ENCODE measurements at regions not wholly inside any gene's neighbourhood (a gene's known extent, or its start where the extent isn't known, plus 50 kb on each side); places are given as distances from the start of the nearest gene placed in this dataset.

DNA sequence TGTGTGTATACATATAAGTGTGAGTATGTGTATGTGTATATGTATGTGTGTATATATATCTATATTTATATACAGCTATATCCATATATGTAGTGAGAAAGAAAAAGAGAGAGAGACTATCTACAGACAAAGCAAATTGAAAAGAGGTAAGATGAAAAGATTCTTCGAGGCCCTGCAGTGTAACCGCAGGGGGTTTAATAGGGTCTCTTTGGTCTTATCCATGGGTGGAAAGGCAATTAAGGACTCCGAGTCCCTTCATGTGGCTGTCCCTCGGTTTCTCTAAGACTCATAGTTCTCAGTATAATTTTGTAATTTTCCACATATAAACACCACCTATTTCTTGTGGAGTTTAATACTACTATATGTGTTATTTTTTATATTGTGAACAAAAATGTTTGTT, 50.6 kb upstream of the JAZF1 start:
- DNase-seq = no peak

DNA sequence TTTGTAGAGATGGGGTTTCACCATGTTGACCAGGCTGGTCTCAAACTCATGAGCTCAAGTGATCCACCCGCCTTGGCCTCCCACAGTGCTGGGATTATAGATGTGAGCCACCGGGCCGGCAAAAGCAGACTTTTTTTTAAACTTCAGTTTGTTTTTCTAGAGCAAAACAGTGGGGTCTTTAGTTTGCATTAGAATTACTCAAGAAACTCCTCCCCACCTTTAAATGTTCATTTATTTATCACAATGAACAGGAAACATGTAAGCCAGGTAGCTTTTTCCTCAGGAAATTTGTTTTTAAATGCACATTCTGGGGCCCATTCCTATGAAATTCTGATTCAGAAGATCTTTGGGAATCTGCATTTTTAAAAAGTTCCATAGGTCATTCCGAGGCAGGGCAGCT, 56.0 kb upstream of the JAZF1 start:
- no peak for DNase-seq

DNA sequence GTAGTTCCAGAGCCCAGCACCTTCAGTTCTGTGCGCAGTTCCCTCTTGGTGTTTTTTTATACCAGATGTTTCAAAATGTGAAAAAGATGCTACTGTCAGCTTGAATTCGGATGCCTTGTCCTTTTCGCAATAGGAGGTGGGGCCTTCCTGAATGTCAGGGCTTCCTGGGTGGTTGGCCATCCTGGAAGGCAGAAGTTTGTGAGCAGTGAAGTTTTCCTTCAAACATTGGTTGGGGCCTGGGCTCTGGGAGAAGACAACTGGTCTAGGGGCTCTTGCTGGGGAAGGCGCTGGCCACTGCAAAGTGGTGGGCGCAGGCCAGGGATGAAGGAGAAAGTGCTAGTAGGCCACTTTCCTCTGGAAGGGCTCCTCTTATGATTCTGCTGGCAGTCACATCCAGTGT, 56.8 kb upstream of the JAZF1 start:
- DNase-seq = no peak

DNA sequence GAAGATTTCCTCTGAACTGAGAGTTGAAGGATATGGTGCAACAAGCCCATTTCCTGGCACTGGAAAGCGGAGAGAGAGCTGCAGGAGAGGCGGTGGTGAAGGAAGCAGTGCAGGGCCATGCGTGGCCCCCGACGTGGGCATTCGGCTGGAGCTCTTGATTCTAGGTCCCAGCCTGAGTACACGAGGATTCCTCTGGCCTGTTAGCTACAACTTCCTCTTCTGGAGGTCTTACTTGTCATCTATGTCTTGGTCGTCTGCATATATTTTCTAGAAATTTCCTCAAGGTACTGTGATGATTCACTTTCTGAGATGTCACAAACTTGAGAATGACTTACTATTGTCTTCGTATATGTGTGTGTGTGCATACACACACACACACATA, 59.2 kb upstream of the JAZF1 start:
- no peak for DNase-seq

- no peak for DNase-seq
Measured at GRCh38 chr7:28240481-28240880, 59.9 kb upstream of the JAZF1 start.

DNA sequence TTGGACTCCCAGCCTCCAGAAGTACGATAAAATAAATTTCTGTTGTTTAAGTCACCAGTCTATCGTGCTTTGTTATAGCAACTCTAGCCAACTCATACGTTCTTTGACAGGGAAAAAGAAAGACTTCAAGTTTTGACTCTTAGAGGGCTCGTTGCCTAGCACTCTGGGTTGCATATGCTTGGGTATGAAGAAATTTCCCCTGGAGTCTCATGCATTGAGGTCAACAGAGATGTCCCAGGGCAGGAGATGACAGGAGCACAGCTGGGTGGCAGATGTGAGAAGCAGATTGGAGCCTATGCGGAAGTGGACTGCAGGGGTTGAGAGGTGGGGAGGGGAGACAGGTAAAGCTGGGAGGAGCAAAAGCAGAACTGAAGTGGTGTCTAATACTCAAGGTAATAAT, 63.3 kb upstream of the JAZF1 start:
- no peak for DNase-seq

GRCh38 chr7:28245123-28245878, 64.7 kb upstream of the JAZF1 start:
- DNase-seq = no peak

DNA sequence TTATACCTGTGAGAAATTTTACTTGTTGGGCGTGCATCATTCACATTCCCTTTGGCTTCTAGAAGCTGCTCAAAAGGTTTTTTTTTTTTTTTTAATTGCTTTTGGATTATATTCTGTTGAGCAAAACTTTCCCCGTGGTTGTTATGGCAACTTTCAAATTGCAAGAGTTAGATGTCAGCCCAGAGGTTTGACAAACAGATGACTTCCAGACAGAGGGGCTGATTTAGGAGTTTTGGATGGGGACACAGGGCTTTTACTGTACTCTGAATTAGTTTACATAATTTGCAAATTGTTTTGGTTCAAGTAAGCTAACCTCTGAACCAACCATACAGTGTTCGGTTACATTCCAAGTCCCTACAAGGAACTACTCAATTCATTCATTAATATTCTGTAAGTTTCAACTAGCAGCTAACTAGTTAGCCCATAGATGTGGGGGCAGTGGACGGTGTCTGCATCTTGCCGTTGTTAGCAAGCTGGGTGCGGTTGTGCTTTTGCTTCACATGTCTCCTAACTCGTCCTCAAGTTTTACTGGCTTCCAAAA, 66.4 kb upstream of the JAZF1 start:
- DNase-seq = no peak

DNA sequence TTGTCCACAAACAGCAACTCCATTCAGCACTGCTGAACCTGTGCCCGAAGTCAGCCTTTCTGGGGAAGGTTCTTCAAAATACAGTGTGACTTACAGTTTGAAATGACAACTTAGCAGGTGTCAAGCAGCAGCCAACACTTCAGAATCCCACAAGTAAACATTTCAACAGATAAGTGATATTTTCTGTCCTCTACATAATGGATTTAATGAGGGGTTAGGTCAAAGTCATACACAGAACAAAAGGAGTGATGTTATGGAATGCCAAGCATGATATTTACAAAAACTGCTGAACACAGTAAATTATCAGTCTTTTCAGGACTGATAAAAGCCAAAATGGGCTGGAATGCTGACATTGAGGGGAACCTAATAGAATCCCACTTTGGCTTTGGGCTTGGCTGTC, 77.6 kb upstream of the JAZF1 start:
- no peak for DNase-seq

DNA sequence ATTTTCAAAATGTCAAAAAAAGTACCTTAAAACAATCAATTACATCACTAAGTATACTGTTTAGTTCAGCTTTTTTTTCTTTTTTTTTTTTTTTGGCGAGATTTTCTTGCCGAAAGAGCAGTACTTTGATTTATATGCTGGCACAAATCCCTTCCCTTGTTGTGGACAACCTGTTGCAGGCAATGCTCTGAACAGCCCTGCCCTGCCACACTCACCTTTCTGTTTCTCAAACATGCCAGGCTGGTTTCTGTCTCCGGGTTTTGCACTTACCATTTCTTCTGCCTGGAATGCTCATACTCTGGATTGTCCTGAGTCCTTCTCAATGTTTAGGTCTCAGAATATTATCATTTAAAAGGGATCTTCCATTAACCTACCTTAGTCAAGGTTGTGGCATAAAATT, 80.4 kb upstream of the JAZF1 start:
- DNase-seq = no peak

- DNase-seq = no peak
Measured at GRCh38 chr7:28263622-28264271, 83.2 kb upstream of the JAZF1 start.

DNA sequence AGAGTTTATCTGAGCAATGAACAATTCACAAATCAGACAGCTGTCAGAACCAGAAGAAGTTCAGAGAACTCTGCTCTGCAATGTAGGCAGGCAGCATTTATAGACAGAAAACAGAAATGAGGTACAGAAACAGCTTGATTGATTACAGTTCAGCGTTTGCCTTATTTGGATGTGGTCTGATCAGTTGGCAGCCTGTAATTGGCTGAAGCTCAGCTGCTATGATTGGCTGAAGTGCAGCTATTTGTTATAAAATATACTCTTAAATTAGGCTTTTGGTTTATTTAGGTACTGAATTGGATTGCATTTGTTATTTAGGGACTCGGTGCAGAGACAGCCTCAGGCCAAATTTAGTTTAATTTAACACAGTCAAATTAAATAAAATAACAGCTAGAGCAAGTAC, 85.8 kb upstream of the JAZF1 start:
- no peak for DNase-seq

GRCh38 chr7:28267012-28267411, 86.4 kb upstream of the JAZF1 start:
- DNase-seq = no peak

GRCh38 chr7:28269700-28270361, 89.2 kb upstream of the JAZF1 start:
- no peak for DNase-seq

DNA sequence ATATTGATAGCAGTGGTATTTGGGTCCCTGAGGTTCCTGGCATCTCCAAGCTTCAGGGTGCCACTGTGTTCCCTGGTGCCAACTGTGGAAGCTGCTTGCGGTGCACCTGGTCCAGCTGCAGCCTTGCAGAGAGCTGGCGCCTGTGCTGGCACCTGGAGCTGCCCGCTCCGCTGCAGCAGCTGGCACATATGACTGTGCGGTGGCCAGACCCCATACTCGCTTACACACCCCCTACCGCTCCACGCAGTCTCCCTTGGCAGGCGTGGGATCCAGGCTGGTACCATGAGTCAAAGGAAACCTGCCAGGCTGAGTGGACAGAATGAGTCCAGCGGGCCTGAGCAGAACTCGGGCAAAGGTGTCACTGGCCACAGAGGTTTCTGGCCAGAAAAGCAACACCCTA, 89.9 kb upstream of the JAZF1 start:
- no peak for DNase-seq

DNA sequence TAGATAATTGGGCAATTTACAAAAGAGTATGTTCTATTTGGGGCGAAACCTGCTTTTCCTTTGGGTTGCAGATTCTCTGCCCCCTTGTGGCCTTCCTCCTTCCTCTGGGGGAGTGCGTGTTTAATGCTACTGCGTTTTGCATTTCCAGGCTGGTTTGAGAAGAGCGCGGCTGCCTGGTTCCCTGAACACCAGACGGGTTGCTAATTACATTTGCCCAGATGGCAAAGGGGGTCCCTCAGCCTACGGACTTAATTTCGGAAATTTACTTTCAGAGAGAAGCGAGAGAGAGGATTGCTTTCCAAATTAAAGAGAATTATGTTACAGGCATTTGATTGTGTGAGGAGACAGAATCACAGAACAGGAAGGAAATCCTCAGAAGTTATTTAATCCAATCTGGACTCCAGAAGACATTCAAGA, 91.9 kb upstream of the JAZF1 start:
- peak; percentile 30 for DNase-seq

- no peak for DNase-seq
Measured at GRCh38 chr7:28276298-28276697, 95.7 kb upstream of the JAZF1 start.

- DNase-seq = no peak
Measured at GRCh38 chr7:28277364-28277763, 96.8 kb upstream of the JAZF1 start.

DNA sequence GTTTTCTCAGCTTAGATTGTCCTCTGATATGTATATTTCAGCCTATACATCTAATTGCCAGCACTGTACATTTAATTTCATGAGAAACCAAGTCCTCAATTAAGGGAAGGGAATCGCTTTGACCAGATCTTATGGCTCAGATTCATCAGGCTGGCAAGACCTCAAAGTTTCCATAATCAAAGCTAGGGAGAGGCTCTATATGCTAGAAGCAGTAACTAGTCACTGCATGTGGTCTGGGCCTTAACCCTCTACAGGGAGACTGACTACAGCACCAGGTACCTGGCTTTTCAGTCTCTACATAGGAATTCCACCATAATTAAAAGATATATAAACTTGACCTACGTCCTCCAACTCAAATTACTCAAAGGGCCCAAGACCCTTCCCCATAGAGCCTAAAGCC, 97.4 kb upstream of the JAZF1 start:
- no peak for DNase-seq

DNA sequence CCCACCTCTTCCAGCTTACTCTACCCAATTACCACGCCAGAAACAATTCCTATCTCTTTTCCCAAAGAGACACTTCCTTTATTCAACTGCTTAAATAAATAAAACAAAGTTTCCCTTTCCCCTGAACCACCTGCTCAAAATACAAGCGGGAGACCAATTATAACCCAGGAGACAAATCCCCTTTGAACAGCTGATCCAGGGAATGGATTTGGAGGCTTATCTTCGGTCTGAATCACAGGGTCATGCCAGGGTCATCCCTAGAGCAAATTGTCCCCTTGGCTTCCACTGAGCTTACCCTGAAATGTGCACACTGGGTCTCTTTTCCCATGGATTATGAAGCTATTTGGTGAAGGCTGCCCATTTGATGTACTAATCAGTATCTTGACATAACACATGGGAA, 99.9 kb upstream of the JAZF1 start:
- no peak for DNase-seq

GRCh38 chr7:28290496-28290895, 109.9 kb upstream of the JAZF1 start:
- DNase-seq = no peak

GRCh38 chr7:28291559-28291958, 111.0 kb upstream of the JAZF1 start:
- no peak for DNase-seq

GRCh38 chr7:28292834-28293526, 112.4 kb upstream of the JAZF1 start:
- no peak for DNase-seq

DNA sequence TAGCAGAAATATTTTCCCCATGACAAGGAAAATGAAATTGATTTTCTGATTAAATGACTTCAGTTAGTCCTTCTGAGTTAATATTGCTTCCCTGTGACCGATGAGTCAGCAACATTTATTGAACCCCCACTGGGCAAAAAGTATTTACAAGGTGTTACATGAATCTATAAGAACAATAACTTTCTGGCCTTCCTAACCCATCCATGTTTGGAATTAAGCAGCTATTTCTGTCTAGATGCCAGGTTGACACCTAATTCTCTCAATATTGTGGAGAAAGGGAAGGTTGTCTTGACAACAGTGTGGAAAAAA, 112.9 kb upstream of the JAZF1 start:
- no peak for DNase-seq
